ENCODE measurements at regions not wholly inside any gene's neighbourhood (a gene's known extent, or its start where the extent isn't known, plus 50 kb on each side); places are given as distances from the start of the nearest gene placed in this dataset.

GRCh38 chr13:86838411-86839120 is 832.6 kb upstream of the SLITRK5 start:
- no peak for TF ChIP-seq POLR2A (IDR thresholded peaks at IDR 0.05; ENCODE audit: low read depth, low read length)
- TF ChIP-seq POLR2AphosphoS5 (IDR thresholded peaks at IDR 0.05; ENCODE audit: low read depth, low read length), result no peak
- TF ChIP-seq TAF1 (IDR thresholded peaks at IDR 0.05; ENCODE audit: borderline replicate concordance, low read depth, low read length), result no peak

GRCh38 chr13:86839221-86839620 is 832.0 kb upstream of the SLITRK5 start:
- TF ChIP-seq TAF1 (IDR thresholded peaks at IDR 0.05; ENCODE audit: borderline replicate concordance, low read depth, low read length) (no peak), POLR2A (IDR thresholded peaks at IDR 0.05; ENCODE audit: low read depth, low read length) (no peak), POLR2AphosphoS5 (IDR thresholded peaks at IDR 0.05; ENCODE audit: low read depth, low read length) (no peak)
- DNase-seq (ENCODE audit: insufficient read length) (no peak), FAIRE-seq (no peak)

More at GRCh38 chr13:86838411-86839120, 832.6 kb upstream of the SLITRK5 start:
- FAIRE-seq (no peak), DNase-seq (ENCODE audit: insufficient read length) (no peak)

GRCh38 chr13:86840250-86841191 is 830.6 kb upstream of the SLITRK5 start:
- FAIRE-seq (no peak), DNase-seq (ENCODE audit: insufficient read length) (no peak)
- TF ChIP-seq POLR2AphosphoS5 (IDR thresholded peaks at IDR 0.05; ENCODE audit: low read depth, low read length) (no peak), TAF1 (IDR thresholded peaks at IDR 0.05; ENCODE audit: borderline replicate concordance, low read depth, low read length) (no peak), POLR2A (IDR thresholded peaks at IDR 0.05; ENCODE audit: low read depth, low read length) (no peak)

DNA sequence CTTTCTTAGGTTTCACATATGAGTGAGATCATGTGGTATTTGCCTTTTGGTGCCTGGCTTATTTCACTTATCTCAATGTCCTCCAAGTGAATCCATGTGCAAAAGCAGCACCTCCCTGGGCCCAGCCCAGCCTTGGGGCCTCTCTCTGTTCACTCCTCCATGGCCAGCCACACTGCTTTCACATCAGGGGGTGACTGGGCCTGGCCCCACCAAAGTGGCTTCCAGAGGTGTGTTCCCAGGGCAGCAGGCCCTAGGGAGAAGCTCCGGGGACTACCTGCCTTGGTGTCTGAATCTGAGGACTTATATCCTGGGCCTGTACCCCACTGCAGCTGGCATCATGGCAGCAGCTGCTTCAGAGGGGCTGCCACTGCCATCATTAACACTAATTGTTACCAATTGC is 829.9 kb upstream of the SLITRK5 start:
- no peak for FAIRE-seq
- DNase-seq (ENCODE audit: insufficient read length), result no peak
- no peak for TF ChIP-seq POLR2A (IDR thresholded peaks at IDR 0.05; ENCODE audit: low read depth, low read length)
- no peak for TF ChIP-seq POLR2AphosphoS5 (IDR thresholded peaks at IDR 0.05; ENCODE audit: low read depth, low read length)
- TF ChIP-seq TAF1 (IDR thresholded peaks at IDR 0.05; ENCODE audit: borderline replicate concordance, low read depth, low read length), result no peak

GRCh38 chr13:86846501-86846900 is 824.7 kb upstream of the SLITRK5 start:
- DNase-seq (ENCODE audit: insufficient read length), result no peak
- FAIRE-seq, result no peak
- TF ChIP-seq POLR2A (IDR thresholded peaks at IDR 0.05; ENCODE audit: low read depth, low read length) (no peak), POLR2AphosphoS5 (IDR thresholded peaks at IDR 0.05; ENCODE audit: low read depth, low read length) (no peak), TAF1 (IDR thresholded peaks at IDR 0.05; ENCODE audit: borderline replicate concordance, low read depth, low read length) (no peak)

GRCh38 chr13:86848716-86849115 is 822.5 kb upstream of the SLITRK5 start:
- FAIRE-seq (no peak), DNase-seq (ENCODE audit: insufficient read length) (no peak)
- no peak for TF ChIP-seq POLR2A (IDR thresholded peaks at IDR 0.05; ENCODE audit: low read depth, low read length)
- TF ChIP-seq POLR2AphosphoS5 (IDR thresholded peaks at IDR 0.05; ENCODE audit: low read depth, low read length), result no peak
- TF ChIP-seq TAF1 (IDR thresholded peaks at IDR 0.05; ENCODE audit: borderline replicate concordance, low read depth, low read length), result no peak

GRCh38 chr13:86856991-86857390 is 814.2 kb upstream of the SLITRK5 start:
- no peak for FAIRE-seq
- TF ChIP-seq TAF1 (IDR thresholded peaks at IDR 0.05; ENCODE audit: borderline replicate concordance, low read depth, low read length) (no peak), POLR2A (IDR thresholded peaks at IDR 0.05; ENCODE audit: low read depth, low read length) (no peak), POLR2AphosphoS5 (IDR thresholded peaks at IDR 0.05; ENCODE audit: low read depth, low read length) (no peak)
- no peak for DNase-seq (ENCODE audit: insufficient read length)

DNA sequence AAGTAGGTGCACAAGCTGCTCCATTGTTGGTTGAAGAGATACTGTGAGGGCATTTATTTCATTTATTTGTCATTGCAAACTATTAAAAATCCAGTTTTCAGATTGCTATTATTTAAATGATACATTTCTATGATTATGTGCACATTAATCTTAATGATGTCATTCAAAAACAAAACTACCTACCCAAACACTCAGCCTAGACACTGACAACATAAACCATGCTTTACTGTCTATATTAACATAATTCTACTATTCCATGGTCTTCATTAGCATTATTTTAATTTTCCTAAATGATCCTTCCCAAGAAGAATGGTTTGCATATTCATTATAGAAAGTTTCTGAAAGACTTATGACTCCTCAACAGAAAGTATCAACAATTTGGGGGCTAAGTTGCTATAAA is 813.0 kb upstream of the SLITRK5 start:
- DNase-seq (ENCODE audit: insufficient read length) (no peak), FAIRE-seq (no peak)
- TF ChIP-seq POLR2AphosphoS5 (IDR thresholded peaks at IDR 0.05; ENCODE audit: low read depth, low read length) (no peak), TAF1 (IDR thresholded peaks at IDR 0.05; ENCODE audit: borderline replicate concordance, low read depth, low read length) (no peak), POLR2A (IDR thresholded peaks at IDR 0.05; ENCODE audit: low read depth, low read length) (no peak)

DNA sequence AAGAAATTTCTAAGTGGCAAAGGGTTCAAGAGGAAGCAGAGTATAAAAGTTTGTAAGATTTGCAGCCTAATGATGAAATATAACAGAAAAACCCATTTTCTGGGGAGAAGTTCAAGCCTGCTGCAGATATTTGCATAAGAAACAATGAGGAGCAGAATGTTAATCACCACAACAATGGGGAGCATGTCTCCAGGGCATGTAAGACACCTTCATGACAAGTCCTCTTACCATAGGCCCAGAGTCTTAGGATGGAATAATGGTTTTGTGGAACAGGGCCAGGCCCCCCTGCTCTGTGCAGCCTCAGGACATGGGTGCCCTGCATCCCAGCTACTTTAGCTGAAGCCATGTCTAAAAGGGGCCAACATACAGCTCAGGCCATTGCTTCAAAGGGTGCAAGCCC is 809.0 kb upstream of the SLITRK5 start:
- TF ChIP-seq POLR2A (IDR thresholded peaks at IDR 0.05; ENCODE audit: low read depth, low read length), result no peak
- TF ChIP-seq TAF1 (IDR thresholded peaks at IDR 0.05; ENCODE audit: borderline replicate concordance, low read depth, low read length), result no peak
- TF ChIP-seq POLR2AphosphoS5 (IDR thresholded peaks at IDR 0.05; ENCODE audit: low read depth, low read length), result no peak
- FAIRE-seq (no peak), DNase-seq (ENCODE audit: insufficient read length) (no peak)

DNA sequence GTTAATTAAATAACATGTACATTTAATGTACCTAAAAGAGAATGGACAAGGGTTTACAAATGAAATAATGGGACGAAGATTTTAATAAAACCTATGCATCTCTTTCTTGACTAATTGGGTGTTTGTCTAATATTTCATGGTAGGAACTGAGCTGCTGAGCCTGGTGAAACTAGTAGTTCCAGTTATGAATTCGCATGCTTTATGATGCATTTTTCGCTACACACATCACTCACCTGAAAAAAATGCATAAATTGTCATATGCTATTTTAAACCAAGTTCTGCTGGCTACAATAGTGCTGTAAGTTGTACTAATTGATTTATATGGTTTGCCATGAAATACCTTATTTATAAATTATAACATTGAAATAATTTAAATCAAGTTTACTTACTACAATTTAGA is 806.8 kb upstream of the SLITRK5 start:
- DNase-seq (ENCODE audit: insufficient read length), result no peak
- FAIRE-seq, result no peak
- TF ChIP-seq POLR2A (IDR thresholded peaks at IDR 0.05; ENCODE audit: low read depth, low read length), result no peak
- no peak for TF ChIP-seq TAF1 (IDR thresholded peaks at IDR 0.05; ENCODE audit: borderline replicate concordance, low read depth, low read length)
- no peak for TF ChIP-seq POLR2AphosphoS5 (IDR thresholded peaks at IDR 0.05; ENCODE audit: low read depth, low read length)

DNA sequence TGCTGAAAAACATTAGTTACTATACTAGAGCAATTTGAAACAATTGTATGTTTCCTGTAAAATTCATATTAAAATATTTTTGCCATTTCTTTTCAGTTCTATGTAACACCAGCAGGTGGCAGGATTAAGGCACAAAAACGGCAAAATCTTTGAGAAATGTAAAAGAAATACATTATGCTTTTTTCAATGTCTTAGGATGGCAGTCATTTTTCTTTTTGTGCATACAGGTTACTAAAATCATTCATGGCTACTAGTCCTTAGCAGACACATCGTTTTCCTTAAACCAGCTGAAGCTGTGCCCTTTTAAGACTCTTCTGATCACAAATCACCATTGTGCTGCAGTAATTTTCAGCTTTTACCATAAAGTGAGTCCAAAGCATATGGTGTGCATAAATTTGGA is 800.7 kb upstream of the SLITRK5 start:
- DNase-seq (ENCODE audit: insufficient read length) (no peak), FAIRE-seq (no peak)
- TF ChIP-seq POLR2AphosphoS5 (IDR thresholded peaks at IDR 0.05; ENCODE audit: low read depth, low read length) (no peak), POLR2A (IDR thresholded peaks at IDR 0.05; ENCODE audit: low read depth, low read length) (no peak), TAF1 (IDR thresholded peaks at IDR 0.05; ENCODE audit: borderline replicate concordance, low read depth, low read length) (no peak)
